ENCODE measurements at regions not wholly inside any gene's neighbourhood (a gene's known extent, or its start where the extent isn't known, plus 50 kb on each side); places are given as distances from the start of the nearest gene placed in this dataset.
A peak's percentile ranks its signal among the peaks of the same experiment; 100 is the strongest.

DNA sequence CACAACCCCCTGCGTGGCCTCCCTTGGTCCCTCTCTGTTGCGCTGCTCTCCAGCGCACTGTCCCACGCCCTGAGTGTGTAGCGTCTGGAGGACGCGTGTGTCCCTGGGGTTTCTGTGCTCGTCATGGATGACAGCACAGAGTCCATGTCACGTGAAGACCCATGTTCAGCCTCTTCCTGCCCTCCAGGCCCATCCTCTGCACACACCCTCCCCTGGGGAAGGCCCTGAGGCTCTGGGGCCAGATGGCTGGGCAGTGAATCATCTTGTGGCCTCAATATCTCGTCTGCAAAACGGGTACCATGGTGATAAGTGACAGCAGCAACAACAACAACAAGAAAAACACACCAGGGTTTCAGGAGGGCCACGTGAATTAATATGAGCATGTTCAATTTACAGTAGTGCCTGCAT is 71.5 kb upstream of the ARHGEF7 start:
- TF ChIP-seq CTCF (IDR thresholded peaks at IDR 0.05; ENCODE audit: insufficient read depth, low read length, severe bottlenecking) = no peak
- DNase-seq (ENCODE audit: low read depth) (no peak), FAIRE-seq (no peak)
- H3K4me3 ChIP-seq (ENCODE audit: low read depth, low read length) = no peak overlapping the region
- H3K27me3 ChIP-seq (ENCODE audit: control insufficient read depth, insufficient read depth, low read length) = no peaks in the 10 kb centered on the region
- H3K36me3 ChIP-seq (ENCODE audit: control insufficient read depth, insufficient read depth, low read length) = no peaks in the 10 kb centered on the region

DNA sequence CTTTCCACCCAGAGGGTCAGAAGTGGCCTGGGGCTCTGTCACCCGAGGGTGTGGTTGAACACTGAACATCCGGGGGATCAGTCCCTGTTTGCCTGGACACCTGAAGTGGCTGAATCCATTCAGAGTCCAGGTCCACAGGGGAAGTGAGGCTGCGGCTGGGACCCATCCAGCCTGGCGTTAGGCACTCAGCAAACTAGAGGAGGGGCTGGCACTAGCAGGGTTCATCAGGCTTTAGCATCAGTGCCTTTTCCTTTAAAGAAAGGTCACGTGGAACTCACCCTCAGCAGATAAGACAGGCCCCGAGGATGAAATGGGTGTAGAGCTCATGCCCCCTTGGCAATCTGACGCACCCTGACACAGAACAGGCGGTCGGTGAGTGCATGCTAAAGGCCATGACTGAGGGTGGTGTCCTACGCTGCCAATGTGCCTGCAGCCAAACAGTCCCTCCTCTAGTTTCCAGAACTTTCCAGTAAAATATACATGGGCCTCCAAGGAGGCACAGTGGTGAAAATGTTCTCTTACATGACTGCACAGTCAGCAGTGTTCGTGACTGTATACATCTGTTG is 72.4 kb upstream of the ARHGEF7 start:
- TF ChIP-seq CTCF (IDR thresholded peaks at IDR 0.05; ENCODE audit: insufficient read depth, low read length, severe bottlenecking) = no peak
- FAIRE-seq (no peak), DNase-seq (ENCODE audit: low read depth) (no peak)

GRCh38 chr13:111040830-111041229 is 74.3 kb upstream of the ARHGEF7 start:
- no peak for TF ChIP-seq CTCF (IDR thresholded peaks at IDR 0.05; ENCODE audit: insufficient read depth, low read length, severe bottlenecking)
- Histone ChIP-seq H3K36me3 (ENCODE audit: control insufficient read depth, insufficient read depth, low read length) (no peaks in the 10 kb centered on the region), H3K4me3 (ENCODE audit: low read depth, low read length) (no peak overlapping the region), H3K27me3 (ENCODE audit: control insufficient read depth, insufficient read depth, low read length) (no peaks in the 10 kb centered on the region)
- DNase-seq (ENCODE audit: low read depth) (no peak), FAIRE-seq (no peak)

More for the DNA sequence above, 72.4 kb upstream of the ARHGEF7 start:
- Histone ChIP-seq H3K4me3 (ENCODE audit: low read depth, low read length) (no peak overlapping the region), H3K27me3 (ENCODE audit: control insufficient read depth, insufficient read depth, low read length) (no peaks in the 10 kb centered on the region), H3K36me3 (ENCODE audit: control insufficient read depth, insufficient read depth, low read length) (no peaks in the 10 kb centered on the region)

DNA sequence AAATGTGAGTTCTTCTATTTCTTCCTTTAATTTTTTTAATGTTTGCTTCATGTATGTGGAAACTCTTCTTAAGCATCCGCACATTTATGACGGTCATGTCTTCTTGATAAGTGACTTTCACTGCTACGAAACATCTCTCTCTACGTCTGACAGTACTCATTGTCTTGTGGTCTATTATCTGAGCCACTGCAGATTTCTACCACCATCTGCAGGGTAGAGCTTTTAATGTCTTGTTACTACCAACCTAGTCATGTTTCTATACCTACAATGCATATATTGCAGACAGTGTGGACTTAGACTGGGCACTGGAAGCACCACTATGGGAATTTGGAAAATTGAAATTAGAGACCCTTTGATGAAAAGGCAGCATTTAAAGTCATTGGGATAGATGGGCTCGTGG is 75.4 kb upstream of the ARHGEF7 start:
- no peaks in the 10 kb centered on the region for H3K27me3 ChIP-seq (ENCODE audit: control insufficient read depth, insufficient read depth, low read length)
- H3K4me3 ChIP-seq (ENCODE audit: low read depth, low read length) = no peak overlapping the region
- no peak for TF ChIP-seq CTCF (IDR thresholded peaks at IDR 0.05; ENCODE audit: insufficient read depth, low read length, severe bottlenecking)
- H3K36me3 ChIP-seq (ENCODE audit: control insufficient read depth, insufficient read depth, low read length) = no peaks in the 10 kb centered on the region
- DNase-seq (ENCODE audit: low read depth) (no peak), FAIRE-seq (no peak)

- Histone ChIP-seq H3K27me3 (ENCODE audit: control insufficient read depth, insufficient read depth, low read length) (no peaks in the 10 kb centered on the region), H3K36me3 (ENCODE audit: control insufficient read depth, insufficient read depth, low read length) (no peaks in the 10 kb centered on the region), H3K4me3 (ENCODE audit: low read depth, low read length) (no peak overlapping the region)
- DNase-seq (ENCODE audit: low read depth) (no peak), FAIRE-seq (peak; percentile 66)
- no peak for TF ChIP-seq CTCF (IDR thresholded peaks at IDR 0.05; ENCODE audit: insufficient read depth, low read length, severe bottlenecking)
Observed at GRCh38 chr13:111038887-111039286, 76.2 kb upstream of the ARHGEF7 start.

DNA sequence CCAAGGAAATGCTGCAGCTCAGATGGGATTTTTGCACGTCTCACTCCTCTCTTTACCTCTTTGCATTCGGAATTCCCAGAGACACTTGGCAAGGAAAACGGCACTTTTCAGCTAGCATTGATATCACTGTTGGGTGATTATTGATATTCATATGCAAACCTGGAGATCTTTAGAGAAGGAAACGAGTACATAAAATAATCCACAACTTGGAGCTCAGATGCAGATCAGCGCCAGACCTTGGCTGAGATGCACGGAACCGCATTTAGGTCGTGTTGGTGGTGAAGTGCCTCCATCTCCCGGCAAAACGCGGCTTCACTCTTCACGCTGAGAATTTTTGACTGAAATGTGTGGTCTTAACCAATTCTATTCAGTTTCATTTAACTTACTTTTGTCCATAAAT is 77.2 kb upstream of the ARHGEF7 start:
- DNase-seq (ENCODE audit: low read depth) (no peak), FAIRE-seq (peak; percentile 32)
- no peak for TF ChIP-seq CTCF (IDR thresholded peaks at IDR 0.05; ENCODE audit: insufficient read depth, low read length, severe bottlenecking)
- H3K36me3 ChIP-seq (ENCODE audit: control insufficient read depth, insufficient read depth, low read length) = no peaks in the 10 kb centered on the region
- no peaks in the 10 kb centered on the region for H3K27me3 ChIP-seq (ENCODE audit: control insufficient read depth, insufficient read depth, low read length)
- no peak overlapping the region for H3K4me3 ChIP-seq (ENCODE audit: low read depth, low read length)
